ENCODE measurements at regions not wholly inside any gene's neighbourhood (a gene's known extent, or its start where the extent isn't known, plus 50 kb on each side); places are given as distances from the start of the nearest gene placed in this dataset.

GRCh38 chr1:192873836-192874235 is 65.0 kb downstream of the RGS2 start:
- CTCF ChIA-PET, result no interaction called here
- no peak for TF ChIP-seq CTCF (IDR thresholded peaks at IDR 0.05)
- POLR2A ChIA-PET, result no interaction called here
- no peaks in the 10 kb centered on the region for H3K4me1 Mint-ChIP-seq
- H3K36me3 Mint-ChIP-seq (ENCODE audit: low read depth), result no peaks in the 10 kb centered on the region
- intact Hi-C loops (cut with micrococcal nuclease), result no loop called here
- DNase-seq (no peak), ATAC-seq (ENCODE audit: low read depth) (no peak)
- no peak overlapping the region for H3K27ac Mint-ChIP-seq
- H3K27me3 Mint-ChIP-seq, result peaks cover 9% of the 10 kb centered on the region
- H3K9me3 Mint-ChIP-seq, result peaks cover 4% of the 10 kb centered on the region
- no peak overlapping the region for H3K4me3 Mint-ChIP-seq

GRCh38 chr1:192876633-192877032 is 67.8 kb downstream of the RGS2 start:
- intact Hi-C loops (cut with micrococcal nuclease), result no loop called here
- no peaks in the 10 kb centered on the region for H3K4me1 Mint-ChIP-seq
- no peak overlapping the region for H3K27ac Mint-ChIP-seq
- no peak for TF ChIP-seq CTCF (IDR thresholded peaks at IDR 0.05)
- POLR2A ChIA-PET, result no interaction called here
- peaks cover 2% of the 10 kb centered on the region for H3K9me3 Mint-ChIP-seq
- H3K36me3 Mint-ChIP-seq (ENCODE audit: low read depth), result no peaks in the 10 kb centered on the region
- H3K27me3 Mint-ChIP-seq, result peaks cover 6% of the 10 kb centered on the region
- DNase-seq (no peak), ATAC-seq (ENCODE audit: low read depth) (no peak)
- CTCF ChIA-PET, result no interaction called here
- H3K4me3 Mint-ChIP-seq, result no peak overlapping the region

- POLR2A ChIA-PET, result no interaction called here
- H3K36me3 Mint-ChIP-seq (ENCODE audit: low read depth), result no peaks in the 10 kb centered on the region
- intact Hi-C loops (cut with micrococcal nuclease), result no loop called here
- CTCF ChIA-PET, result no interaction called here
- no peak for DNase-seq
- H3K4me3 Mint-ChIP-seq, result no peak overlapping the region
- no peaks in the 10 kb centered on the region for H3K9me3 Mint-ChIP-seq
- TF ChIP-seq CTCF (IDR thresholded peaks at IDR 0.05), result no peak
- ATAC-seq (ENCODE audit: low read depth), result no peak
- H3K4me1 Mint-ChIP-seq, result no peaks in the 10 kb centered on the region
- H3K27me3 Mint-ChIP-seq, result peaks cover 5% of the 10 kb centered on the region
- no peak overlapping the region for H3K27ac Mint-ChIP-seq
Observed at GRCh38 chr1:192877283-192877886, 68.5 kb downstream of the RGS2 start.

- intact Hi-C loops (cut with micrococcal nuclease), result no loop called here
- H3K36me3 Mint-ChIP-seq (ENCODE audit: low read depth), result no peaks in the 10 kb centered on the region
- H3K4me3 Mint-ChIP-seq, result no peak overlapping the region
- no peak overlapping the region for H3K27ac Mint-ChIP-seq
- POLR2A ChIA-PET, result no interaction called here
- no peak for TF ChIP-seq CTCF (IDR thresholded peaks at IDR 0.05)
- CTCF ChIA-PET, result no interaction called here
- no peaks in the 10 kb centered on the region for H3K9me3 Mint-ChIP-seq
- no peak for ATAC-seq (ENCODE audit: low read depth)
- no peaks in the 10 kb centered on the region for H3K4me1 Mint-ChIP-seq
- peaks cover 5% of the 10 kb centered on the region for H3K27me3 Mint-ChIP-seq
- no peak for DNase-seq
Observed at GRCh38 chr1:192878249-192878648, 69.4 kb downstream of the RGS2 start.

- no peak for DNase-seq
- H3K9me3 Mint-ChIP-seq, result no peaks in the 10 kb centered on the region
- ChIA-PET CTCF (no interaction called here), POLR2A (no interaction called here)
- intact Hi-C loops (cut with micrococcal nuclease), result no loop called here
- H3K4me3 Mint-ChIP-seq, result no peak overlapping the region
- H3K4me1 Mint-ChIP-seq, result no peaks in the 10 kb centered on the region
- ATAC-seq (ENCODE audit: low read depth), result no peak
- TF ChIP-seq CTCF (IDR thresholded peaks at IDR 0.05), result no peak
- no peaks in the 10 kb centered on the region for H3K36me3 Mint-ChIP-seq (ENCODE audit: low read depth)
- no peak overlapping the region for H3K27ac Mint-ChIP-seq
- H3K27me3 Mint-ChIP-seq, result no peaks in the 10 kb centered on the region
Observed at GRCh38 chr1:192879406-192879805, 70.6 kb downstream of the RGS2 start.
